NCI-H2107 treated with DMSO at 0.1 percent for 48 hours (cell line): ENCODE measurements at regions not wholly inside any gene's neighbourhood (a gene's known extent, or its start where the extent isn't known, plus 50 kb on each side); places are given as distances from the start of the nearest gene placed in this dataset.

Experiments used
- DNase-seq: peaks from one replicate; lab custom pipeline; 2025; ENCODE audit not compliant: unreplicated experiment; lab: John Stamatoyannopoulos, UW

DNA sequence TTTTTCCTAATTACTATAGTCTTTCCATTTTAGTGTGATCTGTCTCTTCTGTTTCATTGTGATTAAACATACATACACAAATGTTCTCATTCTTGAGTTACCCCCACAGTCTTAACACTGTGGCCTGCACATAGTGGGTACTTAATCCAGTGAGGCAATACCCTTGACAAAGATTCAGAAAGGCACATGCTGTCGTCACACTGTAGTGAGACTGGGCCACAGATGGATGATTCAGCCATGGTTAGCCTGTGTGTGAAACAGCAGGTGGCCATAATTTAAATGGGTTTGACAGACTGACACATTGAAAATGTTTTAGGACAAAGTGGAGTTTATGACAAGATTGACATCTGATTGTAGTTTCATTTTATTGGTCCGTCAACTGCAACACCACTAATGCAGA lies 313.1 kb downstream of the C11orf87 start:
- no peak for DNase-seq

DNA sequence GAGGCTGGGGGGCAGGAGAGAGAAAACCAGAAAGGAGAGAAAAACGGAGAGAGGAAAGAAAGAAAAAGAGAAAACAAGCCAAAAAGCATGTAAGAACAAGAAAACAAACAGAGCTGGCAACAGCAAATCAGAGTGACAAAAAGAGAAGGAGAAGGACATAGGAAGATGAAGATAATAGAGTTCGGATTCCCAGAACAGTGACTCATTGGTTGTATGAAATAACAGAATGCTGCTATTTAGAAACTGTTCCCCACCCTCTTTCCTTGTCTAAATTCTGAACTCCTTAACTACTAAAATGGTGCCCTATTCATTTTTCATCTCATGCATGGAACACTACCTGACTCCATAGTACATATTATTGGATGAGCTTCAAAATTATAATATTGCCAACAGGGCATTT lies 317.4 kb downstream of the C11orf87 start:
- no peak for DNase-seq

- DNase-seq = no peak
Measured at GRCh38 chr11:109745996-109746625, 324.1 kb downstream of the C11orf87 start.

DNA sequence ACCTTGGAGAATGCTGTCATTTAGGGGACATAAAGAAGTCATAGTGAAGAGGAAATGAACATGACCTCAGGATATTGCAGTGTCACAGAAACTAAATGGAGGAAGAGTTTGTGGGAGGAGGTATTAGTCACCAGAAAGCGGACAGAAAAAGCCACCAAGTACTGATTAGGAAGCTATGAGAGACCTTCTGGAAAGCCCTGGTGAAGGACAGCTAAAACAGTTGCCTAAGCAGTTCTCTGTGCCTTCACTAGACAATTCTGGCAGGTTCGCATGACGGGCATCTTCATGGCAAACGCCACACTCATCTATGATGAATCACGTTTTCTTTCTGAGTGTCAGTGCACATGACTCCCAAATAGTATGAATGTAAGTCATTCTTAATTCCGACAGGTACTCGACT lies 325.8 kb downstream of the C11orf87 start:
- no peak for DNase-seq

DNA sequence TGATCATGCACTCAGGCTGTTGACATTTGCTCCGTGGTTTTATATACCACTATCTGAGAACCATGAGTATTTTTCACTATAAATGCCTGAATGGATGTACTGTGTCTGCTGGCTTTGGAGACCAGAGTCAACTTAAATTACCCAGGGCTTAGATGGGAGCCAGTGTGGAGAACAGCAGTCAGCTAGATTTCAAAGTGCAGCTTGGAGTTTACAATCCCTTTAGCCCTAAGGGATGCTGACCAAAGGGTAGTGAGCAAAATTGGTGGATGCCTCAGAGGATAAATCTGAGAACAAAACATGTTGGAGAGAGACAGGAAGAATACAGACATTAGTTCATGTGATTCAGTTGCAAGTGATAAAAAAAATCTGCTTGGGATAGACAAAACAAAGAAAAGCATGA lies 327.5 kb downstream of the C11orf87 start:
- no peak for DNase-seq

DNA sequence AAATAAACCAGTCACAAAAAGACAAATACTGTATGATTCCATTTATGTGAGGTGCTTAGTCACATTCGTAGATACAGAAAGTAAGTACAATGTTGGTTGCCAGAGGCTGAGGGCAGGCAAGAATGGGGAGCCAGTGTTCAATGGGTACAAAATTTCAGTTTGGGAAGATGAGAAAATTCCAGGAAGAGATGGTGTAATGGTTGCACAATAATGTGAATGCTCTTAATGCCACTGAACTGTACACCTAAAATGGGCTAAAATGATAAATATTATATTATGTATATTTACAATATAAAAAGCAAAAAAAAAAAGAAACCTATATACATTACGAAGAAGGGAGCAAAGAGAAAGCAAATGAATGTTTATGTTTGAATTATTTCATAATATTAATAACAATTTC lies 329.0 kb downstream of the C11orf87 start:
- no peak for DNase-seq

DNA sequence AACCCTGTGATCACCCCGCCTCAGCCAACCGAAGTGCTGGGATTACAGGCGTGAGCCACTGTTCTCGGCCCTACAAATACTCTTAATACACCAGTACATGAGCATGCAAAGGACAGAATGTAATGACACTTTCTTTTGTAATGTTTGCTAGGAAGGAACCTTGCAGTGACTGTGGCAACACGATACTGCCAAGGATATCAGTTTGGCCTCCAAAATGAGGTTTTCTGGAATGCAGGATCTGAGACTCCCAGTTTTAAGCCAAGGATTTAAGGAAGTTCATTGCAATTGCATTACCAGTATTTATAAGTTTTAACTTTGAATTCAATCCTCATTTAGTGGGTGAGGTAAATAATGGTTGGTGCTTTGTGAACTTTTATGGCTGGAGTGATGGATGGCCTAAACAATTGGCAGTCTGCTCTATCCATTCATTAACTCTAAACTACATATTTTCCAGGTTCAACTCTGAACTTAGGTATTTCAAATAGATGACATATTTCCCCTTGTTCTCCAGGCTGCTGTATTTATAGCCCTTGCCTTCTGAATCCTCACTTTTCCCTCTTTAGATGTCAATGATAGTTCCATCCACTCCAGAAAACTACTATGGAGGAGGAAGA lies 330.3 kb downstream of the C11orf87 start:
- no peak for DNase-seq

- DNase-seq = no peak
Measured at GRCh38 chr11:109756521-109756920, 334.5 kb downstream of the C11orf87 start.

DNA sequence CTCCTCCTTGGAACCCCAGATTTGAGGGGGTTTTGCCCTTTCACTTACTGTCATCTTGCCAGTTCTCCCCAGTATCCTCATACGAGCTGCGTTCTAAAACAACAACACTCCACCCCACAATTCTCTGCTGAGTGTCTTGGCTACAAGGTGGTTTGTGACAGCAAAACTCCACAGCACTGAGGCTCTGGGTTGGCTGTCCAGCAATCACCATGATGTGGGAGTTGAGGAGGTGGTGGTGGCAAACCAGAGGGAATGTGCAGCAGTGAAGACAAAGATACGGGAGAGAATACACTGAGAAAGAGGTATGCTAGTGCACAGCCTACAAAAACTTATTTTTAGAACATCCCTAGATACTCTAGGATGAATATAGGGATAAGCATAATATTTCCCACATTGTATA lies 335.0 kb downstream of the C11orf87 start:
- DNase-seq = no peak

- DNase-seq = no peak
Measured at GRCh38 chr11:109762546-109762945, 330.6 kb upstream of the ZC3H12C start.

DNA sequence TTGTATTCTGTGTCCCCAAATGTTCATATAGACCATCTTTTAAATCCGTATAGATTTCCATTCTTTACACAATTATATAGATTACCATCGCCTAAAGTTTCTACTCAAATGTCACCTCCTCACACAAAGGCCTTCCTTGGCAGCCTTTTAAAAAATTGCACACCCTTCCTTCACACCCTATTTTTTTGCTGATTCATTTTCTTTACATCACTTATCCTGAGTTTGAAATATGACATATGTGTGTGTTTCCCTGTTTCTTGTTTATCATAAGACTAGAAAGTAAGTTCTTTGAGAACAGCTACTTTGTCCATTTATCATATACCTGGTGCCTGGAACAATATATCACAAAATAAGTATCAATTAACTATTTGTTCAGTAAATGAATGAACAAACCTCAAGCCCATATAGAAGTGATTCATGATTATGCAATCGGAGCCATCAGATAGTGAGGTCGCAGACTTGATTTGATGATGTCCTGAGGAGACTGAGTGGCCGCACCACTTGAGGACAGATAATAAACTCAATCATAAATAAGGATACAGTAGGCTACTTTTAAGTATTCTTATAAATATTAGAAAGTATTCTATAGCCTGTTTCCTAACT lies 327.4 kb upstream of the ZC3H12C start:
- no peak for DNase-seq

DNA sequence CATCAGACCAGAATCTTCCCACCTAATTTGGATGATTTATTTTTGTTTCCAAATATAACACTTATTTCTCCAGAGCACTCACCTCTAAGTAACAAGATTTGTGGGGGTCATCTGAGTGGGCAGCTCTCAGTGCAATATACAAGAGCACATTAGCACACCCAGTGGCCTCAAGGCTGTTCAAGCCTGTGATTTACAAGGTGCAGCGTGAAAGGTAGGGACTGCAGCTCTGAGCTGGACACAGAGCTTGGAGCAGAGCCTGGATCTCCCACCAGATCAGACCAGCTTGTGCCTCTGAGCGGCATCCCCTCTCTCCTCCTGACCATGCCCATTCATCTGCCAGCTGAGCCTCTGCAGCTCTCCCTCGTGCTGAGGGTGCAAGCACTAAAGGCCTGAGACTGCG lies 323.3 kb upstream of the ZC3H12C start:
- DNase-seq = no peak

DNA sequence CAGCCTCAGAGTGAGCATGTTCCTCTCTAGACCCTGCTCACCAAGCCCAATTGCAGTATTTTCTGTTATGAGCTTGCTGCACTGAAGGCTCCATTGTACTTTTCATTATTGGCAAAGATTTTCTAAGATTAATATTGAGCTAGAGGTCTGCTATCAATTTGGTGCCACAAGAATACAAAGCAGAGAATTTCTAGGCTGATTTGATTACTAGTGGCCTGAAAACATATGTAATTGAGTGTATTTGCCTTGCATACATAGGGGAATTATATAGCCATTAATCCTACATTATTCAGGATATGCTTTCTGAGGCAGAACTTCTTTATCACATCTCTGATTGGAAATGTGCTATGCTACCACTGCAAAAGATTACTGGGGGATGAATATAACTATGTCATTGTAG lies 322.9 kb upstream of the ZC3H12C start:
- no peak for DNase-seq

GRCh38 chr11:109772892-109773291 lies 320.3 kb upstream of the ZC3H12C start:
- peak; percentile 72 for DNase-seq

DNA sequence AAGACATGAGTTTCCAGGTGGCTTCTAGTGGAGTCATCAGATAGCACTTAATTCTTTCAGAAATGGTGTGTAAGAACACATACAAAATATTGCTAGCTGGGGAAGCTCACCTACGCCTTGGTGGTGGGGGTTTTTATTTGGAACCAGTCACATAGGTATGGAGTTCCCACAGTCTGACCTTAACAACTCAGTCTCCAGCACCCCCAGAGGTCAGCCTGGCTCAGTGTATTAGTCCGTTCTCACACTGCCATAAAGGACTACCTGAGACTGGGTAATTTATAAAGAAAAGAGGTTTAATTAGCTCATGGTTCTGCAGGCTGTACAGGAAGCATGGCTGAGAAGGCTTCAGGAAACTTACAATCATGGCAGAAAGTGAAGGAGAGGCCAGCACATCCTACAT lies 317.5 kb upstream of the ZC3H12C start:
- no peak for DNase-seq

- no peak for DNase-seq
Measured at GRCh38 chr11:109783014-109783413, 310.2 kb upstream of the ZC3H12C start.

GRCh38 chr11:109783840-109784239 lies 309.4 kb upstream of the ZC3H12C start:
- no peak for DNase-seq

- no peak for DNase-seq
Measured at GRCh38 chr11:109784536-109784935, 308.7 kb upstream of the ZC3H12C start.

DNA sequence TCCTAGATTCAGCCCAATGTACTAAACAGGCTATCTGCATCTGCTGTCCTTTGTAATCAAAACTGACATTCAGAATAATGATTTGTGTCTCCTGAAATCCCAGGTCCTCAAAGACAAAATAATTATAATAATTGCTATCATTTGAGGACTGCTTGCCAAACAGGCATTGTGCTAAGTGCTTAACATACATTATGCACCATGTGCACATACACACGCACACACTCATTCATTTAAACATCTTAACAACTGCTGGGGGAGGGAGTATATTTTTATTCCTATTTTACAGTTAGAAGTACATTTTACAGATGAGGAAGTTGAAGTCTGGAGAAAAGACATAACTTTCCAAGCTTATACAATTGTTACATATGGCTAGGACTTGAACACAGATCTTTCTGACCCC lies 308.0 kb upstream of the ZC3H12C start:
- no peak for DNase-seq

GRCh38 chr11:109785714-109786113 lies 307.5 kb upstream of the ZC3H12C start:
- DNase-seq = no peak

GRCh38 chr11:109788948-109789490 lies 304.2 kb upstream of the ZC3H12C start:
- no peak for DNase-seq

- DNase-seq = no peak
Measured at GRCh38 chr11:109789901-109790300, 303.3 kb upstream of the ZC3H12C start.
